ENCODE measurements at regions not wholly inside any gene's neighbourhood (a gene's known extent, or its start where the extent isn't known, plus 50 kb on each side); places are given as distances from the start of the nearest gene placed in this dataset.
A peak's percentile ranks its signal among the peaks of the same experiment; 100 is the strongest.

GRCh38 chr17:20920095-20920814 lies 122.6 kb downstream of the USP22 start:
- peak overlapping the region; percentile 48 for H3K27ac ChIP-seq (ENCODE audit: low read depth, low read length)

GRCh38 chr17:20920815-20921199 lies 122.0 kb downstream of the USP22 start:
- Histone ChIP-seq H3K9me3 (ENCODE audit: low read depth, low read length) (no peaks in the 10 kb centered on the region), H3K27me3 (ENCODE audit: insufficient read depth, low read length) (no peaks in the 10 kb centered on the region), H3K4me3 (ENCODE audit: insufficient read depth, low read length) (no peak overlapping the region), H3K36me3 (ENCODE audit: insufficient read depth, low read length) (no peaks in the 10 kb centered on the region), H3K27ac (ENCODE audit: low read depth, low read length) (peak overlapping the region; percentile 48), H4K20me1 (ENCODE audit: insufficient read depth, low read length) (no peaks in the 10 kb centered on the region), H3K4me1 (ENCODE audit: insufficient read depth, low read length) (peaks cover 34% of the 10 kb centered on the region), H3K79me2 (ENCODE audit: insufficient read depth, low read length) (no peaks in the 10 kb centered on the region), H3K4me2 (ENCODE audit: insufficient read depth, low read length) (peak overlapping the region; percentile 39), H2AFZ (ENCODE audit: low read length) (peak overlapping the region; percentile 62)
- DNase-seq (ENCODE audit: insufficient read length, low spot score, missing footprints) = peak; percentile 46
- no peak for TF ChIP-seq CTCF (IDR thresholded peaks at IDR 0.05; ENCODE audit: extremely low read depth, low read depth, low read length)

More at GRCh38 chr17:20920095-20920814, 122.6 kb downstream of the USP22 start:
- H3K27me3 ChIP-seq (ENCODE audit: insufficient read depth, low read length) = no peaks in the 10 kb centered on the region
- H3K79me2 ChIP-seq (ENCODE audit: insufficient read depth, low read length) = no peaks in the 10 kb centered on the region
- H3K4me3 ChIP-seq (ENCODE audit: insufficient read depth, low read length) = no peak overlapping the region
- peak overlapping the region; percentile 62 for H2AFZ ChIP-seq (ENCODE audit: low read length)
- TF ChIP-seq CTCF (IDR thresholded peaks at IDR 0.05; ENCODE audit: extremely low read depth, low read depth, low read length) = no peak
- H3K4me1 ChIP-seq (ENCODE audit: insufficient read depth, low read length) = peaks cover 31% of the 10 kb centered on the region
- no peak for DNase-seq (ENCODE audit: insufficient read length, low spot score, missing footprints)
- H3K9me3 ChIP-seq (ENCODE audit: low read depth, low read length) = no peaks in the 10 kb centered on the region
- H3K36me3 ChIP-seq (ENCODE audit: insufficient read depth, low read length) = no peaks in the 10 kb centered on the region
- no peaks in the 10 kb centered on the region for H4K20me1 ChIP-seq (ENCODE audit: insufficient read depth, low read length)
- H3K4me2 ChIP-seq (ENCODE audit: insufficient read depth, low read length) = peak overlapping the region; percentile 39

- DNase-seq (ENCODE audit: insufficient read length, low spot score, missing footprints) = peak; percentile 83
- no peaks in the 10 kb centered on the region for H3K79me2 ChIP-seq (ENCODE audit: insufficient read depth, low read length)
- H3K9me3 ChIP-seq (ENCODE audit: low read depth, low read length) = no peaks in the 10 kb centered on the region
- TF ChIP-seq CTCF (IDR thresholded peaks at IDR 0.05; ENCODE audit: extremely low read depth, low read depth, low read length) = no peak
- no peaks in the 10 kb centered on the region for H3K36me3 ChIP-seq (ENCODE audit: insufficient read depth, low read length)
- H3K4me3 ChIP-seq (ENCODE audit: insufficient read depth, low read length) = no peak overlapping the region
- H3K4me1 ChIP-seq (ENCODE audit: insufficient read depth, low read length) = peaks cover 48% of the 10 kb centered on the region
- H2AFZ ChIP-seq (ENCODE audit: low read length) = peak overlapping the region; percentile 0
- H3K27me3 ChIP-seq (ENCODE audit: insufficient read depth, low read length) = no peaks in the 10 kb centered on the region
- H3K4me2 ChIP-seq (ENCODE audit: insufficient read depth, low read length) = no peak overlapping the region
- no peaks in the 10 kb centered on the region for H4K20me1 ChIP-seq (ENCODE audit: insufficient read depth, low read length)
- no peak overlapping the region for H3K27ac ChIP-seq (ENCODE audit: low read depth, low read length)
Measured at GRCh38 chr17:20922128-20922670, 120.6 kb downstream of the USP22 start.

GRCh38 chr17:20924306-20924705 lies 118.5 kb downstream of the USP22 start:
- Histone ChIP-seq H3K9me3 (ENCODE audit: low read depth, low read length) (no peaks in the 10 kb centered on the region), H3K4me3 (ENCODE audit: insufficient read depth, low read length) (no peak overlapping the region), H3K4me1 (ENCODE audit: insufficient read depth, low read length) (peaks cover 49% of the 10 kb centered on the region), H2AFZ (ENCODE audit: low read length) (no peak overlapping the region), H3K4me2 (ENCODE audit: insufficient read depth, low read length) (no peak overlapping the region), H3K36me3 (ENCODE audit: insufficient read depth, low read length) (no peaks in the 10 kb centered on the region), H3K79me2 (ENCODE audit: insufficient read depth, low read length) (no peaks in the 10 kb centered on the region), H4K20me1 (ENCODE audit: insufficient read depth, low read length) (no peaks in the 10 kb centered on the region), H3K27me3 (ENCODE audit: insufficient read depth, low read length) (no peaks in the 10 kb centered on the region), H3K27ac (ENCODE audit: low read depth, low read length) (no peak overlapping the region)
- no peak for TF ChIP-seq CTCF (IDR thresholded peaks at IDR 0.05; ENCODE audit: extremely low read depth, low read depth, low read length)
- DNase-seq (ENCODE audit: insufficient read length, low spot score, missing footprints) = no peak

Data from osteoblast (primary cell).